Stimulated activated CD8-positive, alpha-beta memory T cell treated with anti-CD3 and anti-CD28 coated beads, Interleukin-2, amount 100 ng/mL, for 48 hours (primary cell): ENCODE measurements at regions not wholly inside any gene's neighbourhood (a gene's known extent, or its start where the extent isn't known, plus 50 kb on each side); places are given as distances from the start of the nearest gene placed in this dataset.
A peak's percentile ranks its signal among the peaks of the same experiment; 100 is the strongest.

Experiments
- DNase-seq, 2 donors: peaks; one replicate each; pipeline ENCODE4 v3.0.0-alpha.2; 2020; ENCODE audit warnings: low read depth in 2 of 2

GRCh38 chr2:136468799-136469369 lies 296.5 kb upstream of the THSD7B start:
- no peak for DNase-seq

- no peak for DNase-seq
Observed at GRCh38 chr2:136452528-136452927, 312.8 kb upstream of the THSD7B start.

GRCh38 chr2:136448986-136449780 lies 316.2 kb upstream of the THSD7B start:
- no peak for DNase-seq

- DNase-seq: no peak
Observed at GRCh38 chr2:136448432-136448831, 316.9 kb upstream of the THSD7B start.

GRCh38 chr2:136444323-136444722 lies 321.0 kb upstream of the THSD7B start:
- no peak for DNase-seq

- DNase-seq: no peak
Observed at GRCh38 chr2:136443661-136444060, 321.7 kb upstream of the THSD7B start.

- no peak for DNase-seq
Observed at GRCh38 chr2:136441979-136442714, 323.2 kb upstream of the THSD7B start.

- no peak for DNase-seq
Observed at GRCh38 chr2:136439064-136439676, 321.2 kb upstream of the CXCR4 start.

- no peak for DNase-seq
Observed at GRCh38 chr2:136437461-136437860, 319.5 kb upstream of the CXCR4 start.

GRCh38 chr2:136436936-136437335 lies 319.0 kb upstream of the CXCR4 start:
- no peak for DNase-seq

GRCh38 chr2:136434251-136434715 lies 316.3 kb upstream of the CXCR4 start:
- no peak for DNase-seq

- no peak for DNase-seq
Observed at GRCh38 chr2:136433261-136433660, 315.3 kb upstream of the CXCR4 start.

- no peak for DNase-seq
Observed at GRCh38 chr2:136424112-136424511, 306.2 kb upstream of the CXCR4 start.

- peak; percentile 71 to 74 for DNase-seq
Observed at GRCh38 chr2:136423516-136423996, 305.6 kb upstream of the CXCR4 start.

GRCh38 chr2:136422512-136422911 lies 304.6 kb upstream of the CXCR4 start:
- no peak for DNase-seq

- DNase-seq: no peak
Observed at GRCh38 chr2:136420346-136420745, 302.4 kb upstream of the CXCR4 start.

- no peak for DNase-seq
Observed at GRCh38 chr2:136411946-136412345, 294.0 kb upstream of the CXCR4 start.

- DNase-seq: no peak
Observed at GRCh38 chr2:136410673-136411072, 292.7 kb upstream of the CXCR4 start.

- no peak for DNase-seq
Observed at GRCh38 chr2:136408795-136409194, 290.8 kb upstream of the CXCR4 start.

- no peak for DNase-seq
Observed at GRCh38 chr2:136407952-136408318, 290.0 kb upstream of the CXCR4 start.

GRCh38 chr2:136407117-136407951 lies 289.4 kb upstream of the CXCR4 start:
- no peak for DNase-seq
